ENCODE measurements at regions not wholly inside any gene's neighbourhood (a gene's known extent, or its start where the extent isn't known, plus 50 kb on each side); places are given as distances from the start of the nearest gene placed in this dataset.
"Not testable (repeated sequence)": the region's sequence is repeated elsewhere in the genome, so short reads cannot be mapped to it uniquely, and the experiment has no call there.

DNA sequence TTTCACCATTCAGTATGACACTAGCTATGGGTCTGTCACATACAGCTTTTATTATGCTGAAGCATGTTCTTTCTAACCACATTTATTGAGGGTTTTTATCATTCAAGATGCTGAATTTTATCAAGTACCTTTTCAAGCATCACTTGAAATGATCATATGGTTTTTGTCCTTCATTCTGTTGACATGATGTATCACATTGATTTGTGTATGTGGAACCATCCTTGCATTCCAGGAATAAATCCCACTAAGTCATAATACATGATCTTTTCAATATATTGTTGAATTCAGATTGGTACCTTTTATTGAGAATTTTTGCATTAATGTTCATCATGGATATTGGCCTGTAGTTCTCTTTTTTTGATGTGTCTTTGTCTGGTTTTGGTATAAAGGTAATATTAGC is 317.4 kb downstream of the NNT start:
- no peak for DNase-seq

DNA sequence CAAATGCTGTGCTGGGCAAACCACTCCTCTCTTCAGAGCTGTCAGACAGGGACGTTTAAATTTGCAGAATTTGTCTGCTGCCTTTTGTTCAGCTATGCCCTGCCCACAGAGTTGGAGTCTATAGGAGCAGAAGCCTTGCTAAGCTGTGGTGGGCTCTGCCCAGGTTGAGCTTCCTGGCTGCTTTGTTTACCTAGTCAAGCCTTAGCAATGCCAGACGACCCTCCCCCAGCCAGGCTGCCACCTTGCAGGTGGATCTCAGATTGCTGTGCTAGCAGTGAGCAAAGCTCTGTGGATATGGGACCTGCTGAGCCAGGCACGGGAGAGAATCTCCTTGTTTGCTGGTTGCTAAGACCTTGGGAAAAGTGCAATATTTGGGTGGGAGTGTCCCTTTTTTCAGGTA is 314.9 kb downstream of the NNT start:
- no peak for DNase-seq

DNA sequence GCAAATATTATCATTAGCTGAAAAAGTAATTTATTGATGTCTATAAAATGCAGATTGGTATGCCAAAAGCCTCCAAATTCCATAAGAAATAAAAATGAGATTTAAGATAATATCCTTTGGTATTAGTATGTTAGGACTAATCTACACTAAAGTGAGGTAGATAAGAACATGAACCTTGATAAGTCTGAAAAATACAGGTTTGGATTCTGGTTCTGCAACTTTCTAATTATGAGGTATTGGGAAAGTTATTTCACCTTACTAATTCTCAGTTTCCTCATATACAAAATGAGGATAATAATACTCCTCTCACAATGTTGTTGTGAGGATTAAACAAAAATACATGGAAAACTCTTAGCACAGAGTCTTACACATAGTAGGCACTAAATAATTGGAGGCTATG is 300.1 kb downstream of the NNT start:
- no peak for DNase-seq

DNA sequence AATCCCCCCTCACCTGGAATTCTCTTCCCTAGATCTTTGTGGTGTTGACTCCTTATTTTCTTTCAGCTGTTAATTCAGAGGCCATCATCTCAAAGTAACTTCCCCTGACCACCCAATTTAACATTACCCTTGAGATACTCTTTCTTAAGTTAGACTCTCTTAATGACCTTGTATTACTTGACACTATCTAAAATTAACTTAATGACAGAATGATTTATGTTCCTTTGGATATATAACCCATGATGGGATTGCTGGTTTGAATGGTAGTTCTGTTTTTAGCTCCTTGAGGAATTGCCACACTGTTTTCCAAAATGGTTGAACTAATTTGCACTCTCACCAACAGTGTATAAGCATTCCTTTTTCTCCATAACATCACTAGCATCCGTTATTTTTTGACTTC is 298.0 kb downstream of the NNT start:
- DNase-seq: no peak

DNA sequence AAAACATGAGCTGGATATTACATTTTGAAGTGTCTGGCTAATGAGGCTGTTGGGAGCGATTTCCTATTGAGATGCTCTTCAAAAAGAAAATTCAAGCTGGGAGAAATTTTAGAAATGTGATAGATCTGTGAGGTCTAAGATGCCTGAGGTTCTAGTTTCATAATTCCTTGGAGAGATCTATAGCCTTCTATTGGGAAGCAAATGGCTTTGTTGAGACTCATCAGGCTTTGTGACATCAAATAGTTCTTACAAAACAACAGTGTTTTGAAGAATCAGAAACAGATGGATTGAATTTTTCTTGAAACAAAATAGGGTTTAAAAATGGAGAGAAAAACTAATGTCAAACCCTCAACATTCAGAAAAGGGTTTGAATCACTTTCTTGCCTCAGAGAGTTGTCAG is 292.9 kb downstream of the NNT start:
- DNase-seq: no peak

DNA sequence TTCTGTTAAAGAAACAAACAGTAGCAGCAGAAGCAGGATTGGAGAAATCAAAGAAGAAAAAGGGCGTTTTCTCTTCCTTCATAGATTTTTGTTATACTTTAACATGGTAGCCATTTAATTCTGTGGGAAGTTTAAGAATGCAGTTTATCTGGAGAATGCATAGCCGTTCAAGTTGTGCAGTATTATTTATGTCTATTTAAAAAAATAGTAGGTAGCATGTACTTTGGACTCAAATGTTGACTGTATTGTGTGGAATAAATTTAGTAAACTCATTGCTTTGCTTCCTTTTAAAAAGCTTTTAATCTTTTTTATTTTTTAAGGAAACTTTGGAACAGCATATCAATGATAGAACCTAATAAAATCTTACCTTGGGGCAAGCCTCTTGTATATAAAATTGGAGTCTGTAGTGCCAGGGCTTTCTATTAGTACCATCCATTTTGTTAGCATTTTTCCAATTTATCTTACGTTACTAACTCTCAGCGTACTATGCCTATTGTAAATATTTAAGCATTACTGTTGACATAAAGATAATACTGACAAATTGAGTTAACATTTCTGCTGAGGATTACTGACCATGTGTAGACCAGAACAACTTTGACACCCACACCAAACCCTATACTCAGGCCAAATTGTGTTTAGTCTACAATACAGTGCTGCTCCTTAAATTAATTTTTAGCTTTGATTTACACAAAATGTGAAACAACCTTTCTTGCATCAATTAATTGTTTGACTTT is 291.1 kb downstream of the NNT start:
- no peak for DNase-seq

DNA sequence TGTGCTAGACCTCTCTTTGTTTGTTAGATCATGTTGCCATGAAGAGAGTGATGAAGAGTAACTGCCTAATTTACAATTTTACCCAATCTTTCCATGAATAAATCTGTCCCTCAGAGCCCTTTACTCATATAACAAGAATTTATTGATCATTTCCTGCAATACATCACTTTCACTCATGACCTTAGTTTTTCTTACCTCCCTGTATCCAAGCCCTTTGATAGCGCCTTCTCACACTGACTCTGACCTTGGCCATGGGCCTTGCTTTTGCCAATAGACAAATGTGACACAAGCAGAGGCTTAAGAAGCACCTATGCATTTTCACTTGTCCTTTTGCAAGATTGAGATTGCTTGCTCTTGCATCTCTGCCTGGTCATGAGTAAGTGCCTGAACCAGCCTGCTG is 288.1 kb downstream of the NNT start:
- no peak for DNase-seq

DNA sequence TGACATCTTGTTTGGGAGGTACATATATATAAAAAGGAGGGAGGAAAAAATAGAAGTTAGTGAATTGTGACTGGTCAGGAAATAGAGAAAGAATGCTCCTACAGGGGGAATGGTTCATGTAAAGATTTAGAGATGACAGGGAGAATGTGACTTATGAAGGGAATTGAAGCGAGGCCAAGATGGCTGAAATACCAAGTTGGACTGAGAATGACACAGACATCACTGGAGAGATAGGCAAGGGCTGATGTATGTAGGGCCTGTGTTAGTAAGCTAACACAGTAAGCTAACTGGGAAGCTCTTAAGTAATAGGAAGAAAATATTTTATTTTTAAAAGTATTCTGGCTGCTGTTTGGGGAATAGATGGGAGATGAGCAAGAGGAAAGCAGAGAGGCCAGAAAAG is 286.3 kb downstream of the NNT start:
- DNase-seq: no peak

DNA sequence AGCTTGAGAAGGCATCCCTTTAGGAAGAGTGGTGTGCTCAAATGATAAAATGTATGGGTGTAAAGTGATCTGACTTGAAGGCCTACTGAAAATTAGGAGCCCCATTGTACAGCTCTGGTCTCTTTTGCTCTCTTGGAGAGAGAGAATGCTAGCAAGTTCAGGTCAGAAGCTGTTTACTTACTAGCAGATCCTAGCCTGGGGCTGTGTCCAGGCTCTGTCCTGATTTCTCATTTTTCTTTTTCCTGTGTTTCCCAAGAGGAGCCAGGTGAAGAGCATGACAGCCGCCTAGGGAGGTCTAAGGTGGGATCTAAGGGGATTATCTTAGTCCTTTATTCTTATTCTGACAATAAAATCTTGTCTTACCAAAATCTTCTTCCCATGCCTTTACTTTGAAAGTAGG is 272.8 kb downstream of the NNT start:
- DNase-seq: no peak

DNA sequence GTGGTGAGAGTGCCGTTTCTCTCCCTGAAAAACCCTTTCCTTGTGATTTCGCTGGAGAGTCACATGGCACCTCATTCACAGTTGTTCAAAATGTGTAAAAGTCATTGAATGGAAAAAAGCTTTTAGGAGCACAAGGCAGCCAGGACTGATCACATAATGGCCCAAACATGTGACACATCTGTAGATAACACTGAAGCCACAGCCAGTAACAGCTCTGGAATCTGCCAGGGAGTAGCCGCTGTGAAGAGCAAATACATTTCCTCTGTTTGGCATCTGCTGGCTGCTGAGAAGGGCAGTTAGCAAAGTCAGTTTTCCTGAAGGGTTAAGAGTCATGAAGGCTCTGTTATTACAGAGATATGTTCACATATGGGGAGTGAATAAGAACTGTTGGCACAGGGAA is 271.8 kb downstream of the NNT start:
- no peak for DNase-seq

DNA sequence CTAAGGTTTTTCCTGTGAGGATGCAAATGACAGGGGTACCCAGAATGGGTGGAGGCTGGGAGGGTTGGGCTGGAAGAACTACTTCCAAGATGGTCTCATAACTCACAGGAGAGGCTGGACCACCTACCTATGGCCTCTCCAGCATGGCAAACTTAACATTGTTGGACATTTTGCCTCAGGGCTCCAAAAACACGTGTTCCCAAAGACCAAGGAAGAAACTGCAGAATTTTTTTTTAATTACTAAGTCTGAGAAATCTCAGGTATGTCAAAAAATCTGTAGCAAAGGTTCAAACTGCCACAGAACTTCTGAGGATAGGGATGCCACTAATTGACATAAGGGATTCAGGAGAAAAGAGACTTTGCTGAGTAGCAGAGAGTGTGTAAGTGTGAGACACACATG is 270.8 kb downstream of the NNT start:
- no peak for DNase-seq

DNA sequence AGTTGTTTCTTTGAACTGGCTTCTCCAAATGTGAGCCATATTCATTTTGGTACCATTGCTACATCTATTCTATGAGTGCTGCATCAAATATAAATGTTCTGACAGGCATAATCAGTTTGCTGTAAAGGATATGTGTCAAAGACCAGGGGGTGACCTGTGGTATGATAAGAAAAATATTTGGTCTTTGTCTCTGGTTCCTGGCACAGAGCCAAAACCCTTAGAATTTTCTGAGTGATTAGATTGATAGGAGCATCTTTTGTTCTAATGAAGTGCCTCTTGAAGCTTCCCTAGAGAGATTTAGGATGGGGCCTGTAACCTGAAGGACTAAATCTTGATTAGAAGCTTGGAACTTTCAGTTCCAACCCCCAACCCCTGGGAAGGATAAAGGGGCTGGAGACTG is 256.3 kb downstream of the NNT start:
- no peak for DNase-seq

DNA sequence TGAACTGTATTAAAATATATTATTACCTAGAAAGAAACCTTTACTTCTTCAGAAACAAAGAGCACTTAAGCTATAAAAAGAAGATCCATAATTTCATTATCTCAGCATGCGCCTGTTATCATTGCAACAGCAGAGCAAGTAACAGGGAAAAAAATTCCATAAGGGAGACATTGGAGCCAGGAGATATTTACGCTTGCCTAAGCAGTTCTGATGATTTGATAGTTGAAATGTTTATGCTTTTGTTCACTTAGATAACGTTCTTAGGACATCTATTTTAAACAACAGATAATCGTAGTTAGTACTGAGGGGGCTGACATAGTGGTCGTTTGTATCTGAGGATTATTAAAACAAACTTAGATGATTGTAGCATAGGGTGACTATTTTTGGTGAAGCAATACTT is 252.5 kb downstream of the NNT start:
- no peak for DNase-seq

DNA sequence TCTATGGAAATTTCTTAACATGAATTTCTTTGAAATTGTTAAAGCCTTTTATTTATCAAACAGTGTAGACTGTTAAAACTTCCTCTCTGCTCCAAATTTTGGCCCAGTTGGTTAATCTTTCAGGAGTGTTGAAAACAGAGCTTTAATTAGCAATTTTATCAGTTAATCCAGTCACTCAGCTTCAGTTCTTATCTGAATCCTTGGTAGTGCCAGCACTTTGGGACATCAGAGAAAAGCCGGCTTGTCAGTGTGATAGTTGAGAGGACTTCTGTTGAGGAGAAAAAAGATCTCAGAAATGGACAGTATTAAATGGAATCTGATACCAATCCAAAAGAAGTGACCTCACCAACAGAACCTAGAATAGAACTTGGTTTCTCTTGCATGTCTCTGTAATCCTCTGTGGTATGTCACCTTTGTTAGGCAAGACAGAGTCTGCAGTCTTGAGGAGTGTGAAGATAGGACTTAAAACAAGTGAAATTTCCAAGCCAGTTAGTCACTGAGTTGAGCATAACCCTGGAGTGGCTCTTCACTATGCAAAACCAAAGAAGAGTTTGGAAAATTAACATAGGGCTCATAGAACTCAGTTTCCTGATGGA is 251.8 kb downstream of the NNT start:
- DNase-seq: no peak

DNA sequence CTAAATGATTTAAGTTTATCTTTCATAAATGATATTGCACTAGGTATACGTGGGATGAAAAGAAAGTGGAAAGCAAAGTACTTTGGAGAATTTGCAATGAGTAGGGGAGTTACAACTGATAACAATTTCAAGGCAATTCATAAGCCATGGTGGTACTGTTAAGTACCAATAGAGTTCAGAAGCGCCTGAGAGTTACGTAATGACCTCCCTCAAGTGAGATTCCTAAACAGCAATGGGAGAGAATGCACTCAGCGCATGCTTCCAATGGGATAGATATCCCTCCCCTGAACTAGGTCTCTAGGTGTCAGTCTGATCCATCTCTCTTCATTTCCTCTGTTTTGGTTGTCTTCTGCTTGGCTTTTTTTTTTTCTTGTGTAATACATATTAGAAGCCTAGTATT is 249.3 kb downstream of the NNT start:
- no peak for DNase-seq

DNA sequence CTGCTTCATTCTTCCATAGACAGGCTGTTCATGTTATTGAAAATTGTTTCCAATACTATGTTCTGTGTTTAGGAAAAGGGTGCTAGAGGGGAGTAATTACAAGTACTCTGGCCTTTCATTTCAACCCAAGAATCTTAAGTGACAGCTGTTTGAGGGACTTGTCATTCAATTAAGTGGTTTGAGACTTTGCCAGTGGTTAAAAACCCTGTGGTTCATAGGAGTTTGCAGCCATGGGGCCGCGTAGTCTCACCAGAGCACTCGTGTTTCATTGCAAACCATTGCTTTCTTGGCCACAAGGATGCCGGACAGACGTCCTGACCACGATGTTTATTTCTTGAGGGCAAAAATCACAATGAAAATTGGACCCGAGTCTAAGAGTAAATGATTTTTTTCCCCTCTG is 248.8 kb downstream of the NNT start:
- no peak for DNase-seq

DNA sequence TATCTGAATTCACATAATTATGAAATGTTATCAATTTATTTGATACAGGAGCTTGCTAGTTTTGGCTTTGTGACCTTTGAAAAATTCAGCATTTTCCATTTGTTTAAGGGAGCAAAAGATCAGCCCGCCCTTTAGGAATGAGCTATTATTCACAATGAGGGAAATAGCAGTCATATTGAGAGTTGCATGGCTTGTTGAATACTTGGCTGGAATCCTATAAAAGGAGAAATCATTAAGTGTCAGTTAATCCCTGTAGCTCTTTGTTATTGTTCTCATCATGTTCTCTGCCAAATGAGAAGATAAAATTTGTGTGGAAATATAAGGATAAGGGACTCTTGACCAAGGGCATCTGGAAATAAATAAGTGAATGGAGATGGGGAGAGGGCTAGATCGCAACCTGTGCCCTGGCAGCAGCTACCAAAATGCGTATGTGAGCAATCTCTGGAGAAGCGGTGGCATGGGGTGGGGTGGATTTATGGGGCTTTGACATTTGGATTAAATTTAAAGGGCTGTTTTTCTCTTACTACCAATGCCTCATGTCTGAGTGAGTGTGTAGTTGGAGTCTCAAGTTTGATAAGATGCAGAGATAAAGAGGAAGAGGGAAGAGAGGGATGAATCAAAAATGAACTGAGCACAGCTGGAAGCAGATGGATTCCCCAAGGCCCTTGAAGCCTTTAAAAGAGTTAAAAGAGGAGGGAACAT is 237.6 kb downstream of the NNT start:
- DNase-seq: no peak

DNA sequence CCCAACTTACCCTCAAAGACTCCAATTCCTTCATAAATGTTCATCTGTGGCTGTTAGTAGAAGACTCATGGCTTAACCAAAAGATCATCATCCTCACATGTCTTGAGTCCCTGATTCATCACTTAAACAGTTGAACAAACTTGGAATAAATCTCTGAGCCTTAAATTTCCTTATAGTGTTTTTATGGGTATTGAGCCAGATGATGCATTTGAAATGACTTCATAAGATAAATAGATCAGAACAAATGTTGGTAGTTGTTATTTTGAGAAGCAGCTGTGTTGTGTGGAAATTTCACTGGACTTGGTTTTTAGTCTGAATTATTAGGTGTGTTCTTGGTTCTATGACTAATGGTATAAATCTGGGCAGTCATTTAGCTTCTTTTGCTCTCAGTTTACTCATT is 236.2 kb downstream of the NNT start:
- DNase-seq: no peak

DNA sequence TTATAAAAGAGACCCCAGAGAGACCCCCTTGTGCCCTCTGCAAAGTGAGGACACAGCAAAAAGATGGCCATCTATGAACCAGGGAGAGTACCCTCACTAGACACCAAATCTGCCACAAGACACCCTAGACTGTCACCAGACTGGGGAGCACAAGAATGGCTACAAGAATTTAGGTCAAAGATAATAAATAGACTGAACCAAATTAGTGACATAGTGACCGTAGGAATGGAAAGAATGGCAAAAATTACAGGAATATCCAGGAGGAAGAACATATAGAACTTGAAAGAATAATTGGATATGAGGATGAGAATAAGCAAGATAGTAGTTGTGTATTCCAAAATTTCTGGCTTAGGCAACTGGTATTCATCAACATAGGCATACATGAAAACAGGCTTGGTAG is 235.0 kb downstream of the NNT start:
- DNase-seq: no peak

DNA sequence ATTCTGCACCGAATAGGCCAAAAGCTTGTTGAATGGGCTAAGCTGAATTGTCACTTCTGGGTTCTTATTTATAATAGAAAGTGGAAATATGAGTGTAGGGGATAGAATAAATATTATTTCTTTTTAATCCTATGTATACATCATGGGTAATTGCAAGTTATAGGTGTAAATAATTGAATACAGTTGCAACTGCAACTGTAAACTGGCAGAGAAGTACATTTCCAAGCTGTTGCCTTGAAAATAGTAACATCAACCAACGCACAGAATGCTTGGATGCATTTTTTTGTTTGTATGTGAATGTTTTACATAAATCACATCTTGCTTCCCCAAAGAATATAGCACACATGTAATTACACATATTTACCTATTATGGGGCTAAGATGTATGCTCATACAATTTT is 234.1 kb downstream of the NNT start:
- DNase-seq: no peak

DNA sequence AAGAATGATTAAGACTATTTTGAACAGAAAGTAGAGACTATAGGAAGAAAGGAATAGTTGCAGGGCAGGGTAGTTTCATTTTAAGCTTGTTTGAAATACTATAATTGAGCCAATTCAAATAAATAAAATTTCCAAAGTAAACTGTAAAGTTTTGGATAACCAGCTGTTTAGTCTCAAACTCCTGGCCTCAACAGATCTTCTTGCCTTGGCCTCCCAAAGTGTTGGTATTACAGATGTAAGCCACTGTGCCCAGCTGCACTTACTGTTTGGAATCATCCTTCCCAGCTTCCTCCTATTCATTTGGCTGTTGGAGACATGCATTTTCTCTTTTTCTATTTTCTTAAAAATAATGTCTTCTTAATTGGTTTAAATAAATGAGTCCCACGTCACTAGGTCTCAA is 231.0 kb downstream of the NNT start:
- no peak for DNase-seq

DNA sequence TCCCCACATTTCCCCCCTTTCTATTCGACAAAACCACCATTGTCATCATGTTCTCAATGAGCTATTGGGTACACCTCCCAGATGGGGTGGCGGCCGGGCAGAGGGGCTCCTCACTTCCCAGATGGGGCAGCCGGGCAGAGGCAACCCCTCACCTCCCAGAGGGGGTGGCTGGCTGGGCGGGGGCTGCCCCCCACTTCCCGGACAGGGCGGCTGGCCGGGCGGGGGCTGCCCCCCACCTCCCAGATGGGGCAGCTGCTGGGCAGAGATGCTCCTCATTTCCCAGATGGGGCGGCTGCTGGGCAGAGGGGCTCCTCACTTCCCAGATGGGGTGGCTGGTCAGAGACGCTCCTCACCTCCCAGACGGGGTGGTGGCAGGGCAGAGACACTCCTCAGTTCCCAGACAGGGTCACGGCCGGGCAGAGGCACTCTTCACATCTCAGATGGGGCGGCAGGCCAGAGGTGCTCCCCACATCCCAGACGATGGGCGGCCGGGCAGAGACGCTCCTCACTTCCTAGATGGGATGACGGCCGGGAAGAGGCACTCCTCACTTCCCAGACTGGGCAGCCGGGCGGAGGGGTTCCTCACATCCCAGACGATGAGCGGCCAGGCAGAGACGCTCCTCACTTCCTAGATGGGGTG is 221.5 kb downstream of the NNT start:
- DNase-seq: not testable (repeated sequence)

DNA sequence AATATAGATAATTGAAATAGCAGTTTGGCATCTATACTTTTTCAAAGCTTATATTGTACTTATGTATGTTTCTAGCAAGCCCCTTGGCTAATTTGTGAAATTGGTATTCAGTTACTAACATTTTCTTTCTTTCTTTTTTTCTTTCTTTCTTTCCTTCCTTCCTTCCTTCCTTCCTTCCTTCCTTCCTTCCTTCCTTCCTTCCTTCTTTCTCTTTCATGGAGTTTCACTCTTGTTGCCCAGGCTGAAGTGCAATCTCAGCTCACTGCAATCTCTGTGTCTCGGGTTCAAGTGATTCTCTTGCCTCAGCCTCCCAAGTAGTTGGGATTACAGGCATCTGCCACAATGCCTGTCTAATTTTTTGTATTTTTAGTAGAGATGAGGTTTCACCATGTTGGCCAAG is 215.4 kb downstream of the NNT start:
- not testable (repeated sequence) for DNase-seq

DNA sequence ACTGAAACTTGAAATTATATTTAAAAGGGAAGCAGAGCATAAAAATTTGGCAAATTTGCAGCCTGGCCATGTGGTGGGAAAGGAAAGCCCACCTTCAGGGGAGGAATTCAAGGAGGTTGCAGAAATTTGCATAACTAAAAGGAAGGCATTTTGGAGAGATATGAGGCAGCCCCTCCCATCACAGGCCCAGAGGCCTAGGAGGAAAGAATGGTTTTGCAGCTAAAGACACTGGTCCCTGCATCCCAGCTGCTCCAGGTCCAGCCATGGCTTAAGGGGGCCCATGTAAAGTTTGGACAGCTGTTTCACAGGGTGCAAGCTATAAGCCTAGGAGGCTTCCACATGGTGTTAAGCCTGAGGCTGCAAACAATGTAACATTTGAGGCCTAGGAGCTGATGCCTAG is 212.5 kb downstream of the NNT start:
- DNase-seq: no peak
